ENCODE measurements at regions not wholly inside any gene's neighbourhood (a gene's known extent, or its start where the extent isn't known, plus 50 kb on each side); places are given as distances from the start of the nearest gene placed in this dataset.

- TF ChIP-seq GATA2 (IDR thresholded peaks at IDR 0.05; ENCODE audit: low read depth, low read length) (no peak), GATA3 (IDR thresholded peaks at IDR 0.05; ENCODE audit: low read depth, low read length) (no peak)
These were observed 582.8 kb downstream of the ADCYAP1 start for GRCh38 chr18:1487457-1487856.
